ENCODE measurements at regions not wholly inside any gene's neighbourhood (a gene's known extent, or its start where the extent isn't known, plus 50 kb on each side); places are given as distances from the start of the nearest gene placed in this dataset.

GRCh38 chr3:66797889-66798560 lies 200.1 kb upstream of the KBTBD8 start:
- ATAC-seq (no peak), DNase-seq (no peak)
- peaks cover 0 to 8% (median 2%) of the 10 kb centered on the region in 3 donors for H3K36me3 Mint-ChIP-seq
- no peaks in the 10 kb centered on the region for H3K4me1 Mint-ChIP-seq
- no peak overlapping the region for H3K27ac Mint-ChIP-seq
- POLR2A ChIA-PET: no interaction called here
- H3K27me3 Mint-ChIP-seq: peaks cover 11 to 39% (median 21%) of the 10 kb centered on the region in 5 donors
- no peak overlapping the region for H3K4me3 Mint-ChIP-seq
- H3K9me3 Mint-ChIP-seq: peaks cover 0 to 9% (median 6%) of the 10 kb centered on the region in 9 donors

GRCh38 chr3:66800941-66801545 lies 197.1 kb upstream of the KBTBD8 start:
- Mint-ChIP-seq H3K36me3 (peaks cover 0 to 8% (median 2%) of the 10 kb centered on the region in 3 donors), H3K4me1 (peaks cover 0 to 11% (median 4%) of the 10 kb centered on the region in 4 donors)

GRCh38 chr3:66803206-66803605 lies 194.9 kb upstream of the KBTBD8 start:
- Mint-ChIP-seq H3K4me3 (no peak overlapping the region), H3K4me1 (peaks cover 0 to 11% (median 4%) of the 10 kb centered on the region in 4 donors), H3K27me3 (peaks cover 5 to 36% (median 22%) of the 10 kb centered on the region in 5 donors), H3K36me3 (peaks cover 0 to 3% (median 0%) of the 10 kb centered on the region in 3 donors), H3K27ac (no peak overlapping the region), H3K9me3 (no peaks in the 10 kb centered on the region)
- POLR2A ChIA-PET: no interaction called here
- ATAC-seq (no peak), DNase-seq (no peak)

More at GRCh38 chr3:66800941-66801545, 197.1 kb upstream of the KBTBD8 start:
- H3K27me3 Mint-ChIP-seq: peaks cover 10 to 39% (median 24%) of the 10 kb centered on the region in 5 donors
- no peak overlapping the region for H3K4me3 Mint-ChIP-seq
- ATAC-seq: no peak
- DNase-seq: no peak
- POLR2A ChIA-PET: no interaction called here
- H3K9me3 Mint-ChIP-seq: peaks cover 0 to 9% (median 6%) of the 10 kb centered on the region in 9 donors
- no peak overlapping the region for H3K27ac Mint-ChIP-seq

- H3K9me3 Mint-ChIP-seq: no peaks in the 10 kb centered on the region
- POLR2A ChIA-PET: no interaction called here
- H3K36me3 Mint-ChIP-seq: peaks cover 0 to 3% (median 0%) of the 10 kb centered on the region in 3 donors
- H3K27me3 Mint-ChIP-seq: peaks cover 3 to 28% (median 17%) of the 10 kb centered on the region in 5 donors
- peaks cover 0 to 11% (median 4%) of the 10 kb centered on the region in 4 donors for H3K4me1 Mint-ChIP-seq
- DNase-seq (no peak), ATAC-seq (no peak)
- H3K4me3 Mint-ChIP-seq: no peak overlapping the region
- H3K27ac Mint-ChIP-seq: no peak overlapping the region
Observed at GRCh38 chr3:66803721-66804695, 194.1 kb upstream of the KBTBD8 start.

- ATAC-seq: no peak
- Mint-ChIP-seq H3K9me3 (no peaks in the 10 kb centered on the region), H3K4me3 (no peak overlapping the region), H3K4me1 (peaks cover 0 to 3% (median 1%) of the 10 kb centered on the region in 4 donors), H3K27ac (no peak overlapping the region), H3K27me3 (no peaks in the 10 kb centered on the region), H3K36me3 (no peaks in the 10 kb centered on the region)
- POLR2A ChIA-PET: no interaction called here
- DNase-seq: no peak
Observed at GRCh38 chr3:66808891-66809594, 189.1 kb upstream of the KBTBD8 start.

- no peak overlapping the region for H3K4me3 Mint-ChIP-seq
- no peaks in the 10 kb centered on the region for H3K4me1 Mint-ChIP-seq
- H3K36me3 Mint-ChIP-seq: no peaks in the 10 kb centered on the region
- H3K27me3 Mint-ChIP-seq: no peaks in the 10 kb centered on the region
- DNase-seq (no peak), ATAC-seq (no peak)
- no peak overlapping the region for H3K27ac Mint-ChIP-seq
- POLR2A ChIA-PET: no interaction called here
- no peaks in the 10 kb centered on the region for H3K9me3 Mint-ChIP-seq
Observed at GRCh38 chr3:66809595-66809958, 188.5 kb upstream of the KBTBD8 start.

- H3K4me3 Mint-ChIP-seq: no peak overlapping the region
- H3K27me3 Mint-ChIP-seq: peaks cover 0 to 4% (median 2%) of the 10 kb centered on the region in 5 donors
- H3K27ac Mint-ChIP-seq: no peak overlapping the region
- peaks cover 0 to 1% (median 0%) of the 10 kb centered on the region in 4 donors for H3K4me1 Mint-ChIP-seq
- no peaks in the 10 kb centered on the region for H3K36me3 Mint-ChIP-seq
- POLR2A ChIA-PET: no interaction called here
- no peak for ATAC-seq
- H3K9me3 Mint-ChIP-seq: no peaks in the 10 kb centered on the region
- no peak for DNase-seq
Observed at GRCh38 chr3:66812136-66812535, 186.0 kb upstream of the KBTBD8 start.

GRCh38 chr3:66812741-66813140 lies 185.4 kb upstream of the KBTBD8 start:
- ATAC-seq (no peak), DNase-seq (no peak)
- Mint-ChIP-seq H3K4me1 (peaks cover 0 to 1% (median 0%) of the 10 kb centered on the region in 4 donors), H3K27me3 (peaks cover 0 to 5% (median 5%) of the 10 kb centered on the region in 5 donors), H3K27ac (no peak overlapping the region), H3K4me3 (no peak overlapping the region), H3K9me3 (no peaks in the 10 kb centered on the region), H3K36me3 (no peaks in the 10 kb centered on the region)
- POLR2A ChIA-PET: no interaction called here

- POLR2A ChIA-PET: no interaction called here
- Mint-ChIP-seq H3K9me3 (no peaks in the 10 kb centered on the region), H3K36me3 (no peaks in the 10 kb centered on the region), H3K4me1 (peaks cover 0 to 1% (median 0%) of the 10 kb centered on the region in 4 donors), H3K27me3 (peaks cover 0 to 8% (median 5%) of the 10 kb centered on the region in 5 donors), H3K27ac (no peak overlapping the region), H3K4me3 (no peak overlapping the region)
- ATAC-seq (peak; percentile 62 to 70), DNase-seq (peak in 5 of 10 donors; percentile 1 to 68 (median 59))
Observed at GRCh38 chr3:66816090-66816761, 181.9 kb upstream of the KBTBD8 start.

GRCh38 chr3:66817951-66818557 lies 180.1 kb upstream of the KBTBD8 start:
- H3K4me3 Mint-ChIP-seq: no peak overlapping the region
- peaks cover 0 to 1% (median 0%) of the 10 kb centered on the region in 4 donors for H3K4me1 Mint-ChIP-seq
- no peaks in the 10 kb centered on the region for H3K36me3 Mint-ChIP-seq
- peaks cover 0 to 8% (median 5%) of the 10 kb centered on the region in 5 donors for H3K27me3 Mint-ChIP-seq
- POLR2A ChIA-PET: no interaction called here
- no peak for ATAC-seq
- DNase-seq: no peak
- H3K9me3 Mint-ChIP-seq: no peaks in the 10 kb centered on the region
- no peak overlapping the region for H3K27ac Mint-ChIP-seq

- POLR2A ChIA-PET: no interaction called here
- H3K9me3 Mint-ChIP-seq: no peaks in the 10 kb centered on the region
- ATAC-seq (no peak), DNase-seq (no peak)
- H3K4me1 Mint-ChIP-seq: peaks cover 0 to 1% (median 0%) of the 10 kb centered on the region in 4 donors
- H3K27ac Mint-ChIP-seq: no peak overlapping the region
- no peak overlapping the region for H3K4me3 Mint-ChIP-seq
- H3K27me3 Mint-ChIP-seq: peaks cover 3 to 8% (median 7%) of the 10 kb centered on the region in 5 donors
- H3K36me3 Mint-ChIP-seq: no peaks in the 10 kb centered on the region
Observed at GRCh38 chr3:66819993-66820501, 178.1 kb upstream of the KBTBD8 start.
